NT2/D1 (cell line): ENCODE measurements at regions not wholly inside any gene's neighbourhood (a gene's known extent, or its start where the extent isn't known, plus 50 kb on each side); places are given as distances from the start of the nearest gene placed in this dataset.

Experiments
- SUZ12 ChIP-seq: IDR thresholded peaks from 2 replicates; pipeline ENCODE4 v1.6.1; 2011; ENCODE audit not compliant: insufficient read length, insufficient read depth; ENCODE audit errors: extremely low read depth
- YY1 ChIP-seq: IDR thresholded peaks from 2 replicates; pipeline ENCODE4 v1.6.1; 2011; ENCODE audit not compliant: insufficient read length, insufficient read depth

DNA sequence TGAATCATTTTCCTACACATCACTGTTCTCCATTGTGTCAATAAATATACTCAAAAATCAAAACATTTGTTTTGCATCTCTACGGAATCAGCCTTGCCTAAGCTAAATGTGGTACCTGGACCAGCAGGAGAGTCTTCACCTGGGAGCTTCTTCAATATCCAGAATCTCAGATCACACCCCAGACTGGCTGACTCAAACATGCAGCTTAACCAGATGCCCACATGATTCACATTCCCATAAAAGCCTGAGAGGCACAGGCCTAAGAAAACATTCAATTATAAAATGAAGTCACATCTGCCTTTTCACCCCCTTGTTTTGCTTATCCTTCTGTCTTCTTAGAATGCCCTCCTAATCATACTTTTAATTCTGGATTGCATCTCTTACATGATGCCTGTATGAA lies 1045.5 kb upstream of the NXPH2 start:
- TF ChIP-seq SUZ12 (no peak), YY1 (no peak)
